GM23248 (cell line): ENCODE measurements at regions not wholly inside any gene's neighbourhood (a gene's known extent, or its start where the extent isn't known, plus 50 kb on each side); places are given as distances from the start of the nearest gene placed in this dataset.

Experiments
- EZH2 ChIP-seq: fragments of 200-600 bp; sonication (generic); IDR thresholded peaks from 2 replicates; pipeline ENCODE4 v1.6.1; 2018; ENCODE audit warnings: antibody characterized with exemption, mild to moderate bottlenecking; ENCODE audit not compliant: insufficient read depth, poor library complexity, severe bottlenecking
- EZH2phosphoT487 ChIP-seq: fragments of 200-600 bp; sonication (generic); IDR thresholded peaks from 2 replicates; pipeline ENCODE4 v1.6.1; 2018; ENCODE audit warnings: antibody characterized with exemption, moderate library complexity, mild to moderate bottlenecking, low read depth; ENCODE audit not compliant: insufficient read depth

DNA sequence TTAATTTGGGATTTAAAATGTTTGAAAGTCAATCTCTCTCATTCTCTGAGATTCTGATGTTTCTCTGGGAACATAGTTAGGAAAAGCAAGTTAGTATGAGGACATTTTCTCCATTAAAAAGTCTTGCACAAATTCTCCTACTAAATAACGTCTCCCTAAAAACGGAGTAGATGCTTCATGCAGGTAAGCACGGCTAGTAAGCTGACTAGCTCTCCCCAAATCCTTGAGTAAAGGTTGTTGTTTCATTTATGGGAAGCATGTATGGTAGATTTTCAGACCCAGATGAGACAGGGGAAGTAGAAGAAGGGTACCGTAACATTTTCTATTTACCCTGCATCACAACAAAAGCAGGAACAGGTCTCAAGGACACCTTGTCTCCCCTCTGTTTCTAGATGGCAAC lies 181.5 kb upstream of the TSPY4 start:
- TF ChIP-seq EZH2 = no peak
- no peak for TF ChIP-seq EZH2phosphoT487
